Ovary (tissue), 3 donors: ENCODE measurements at regions not wholly inside any gene's neighbourhood (a gene's known extent, or its start where the extent isn't known, plus 50 kb on each side); places are given as distances from the start of the nearest gene placed in this dataset.

Experiments
- CTCF ChIP-seq, 3 donors: fragments of 450-650 bp in 2 of 3; fragments of 200-600 bp in 1 of 3; IDR thresholded peaks; one replicate each; pipeline versions ENCODE4 v1.5.1 to v1.8.0; 2016 to 2022; ENCODE audit warnings: antibody characterized with exemption in 3 of 3, mild to moderate bottlenecking in 1 of 3
- EP300 ChIP-seq: sonication (generic); formaldehyde crosslinking; IDR thresholded peaks from one replicate; pipeline ENCODE4 v1.6.1; 2017; ENCODE audit warnings: antibody characterized with exemption
- donor health status: DM: no; HTN: no; CAD: no.

DNA sequence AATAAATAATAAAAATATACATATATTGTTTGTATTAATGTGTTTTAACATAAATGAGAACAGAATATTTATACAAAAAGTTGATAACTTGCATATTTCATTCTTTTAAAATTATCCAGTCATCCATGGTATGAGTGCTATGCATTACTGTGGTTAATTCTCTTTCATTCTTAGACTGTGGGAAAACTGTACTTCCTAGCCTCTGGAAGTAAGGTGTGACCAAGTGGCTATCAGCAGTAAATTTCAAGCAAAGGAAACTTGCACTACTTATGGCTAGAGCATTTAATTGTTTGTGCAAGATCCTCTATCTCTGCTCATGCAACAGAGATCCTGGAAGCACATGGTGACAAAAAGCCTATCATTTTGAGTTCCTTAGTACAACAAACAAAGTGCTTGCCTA, 1054.5 kb upstream of the PABPC4L start:
- TF ChIP-seq CTCF (IDR thresholded peaks at IDR 0.05) (no peak), EP300 (no peak)
